ENCODE measurements at regions not wholly inside any gene's neighbourhood (a gene's known extent, or its start where the extent isn't known, plus 50 kb on each side); places are given as distances from the start of the nearest gene placed in this dataset.

- Mint-ChIP-seq H3K9me3 (peaks cover 0 to 15% (median 6%) of the 10 kb centered on the region in 7 donors), H3K27ac (no peak overlapping the region), H3K4me3 (no peak overlapping the region), H3K27me3 (ENCODE audit: low read depth in 3 of 3) (peaks cover 0 to 2% (median 1%) of the 10 kb centered on the region in 3 donors), H3K36me3 (peaks cover 3% of the 10 kb centered on the region in 2 donors), H3K4me1 (peaks cover 21% of the 10 kb centered on the region)
- Histone ChIP-seq H3K4me2 (replicated peaks; ENCODE audit: extremely low read depth, low read length, poor library complexity, severe bottlenecking) (no peak overlapping the region), H3K36me3 (replicated peaks in 1 of 2; ENCODE audit: control insufficient read depth in 1 of 2, insufficient read depth in 2 of 2, low read length in 2 of 2) (no peaks in the 10 kb centered on the region), H3K4me1 (ENCODE audit: control insufficient read depth in 1 of 2, insufficient read depth in 2 of 2, low read length in 2 of 2) (peaks cover 17 to 23% of the 10 kb centered on the region in 2 donors), H3K9ac (ENCODE audit: insufficient read depth, low read length, poor library complexity, severe bottlenecking) (no peak overlapping the region), H4K20me1 (ENCODE audit: insufficient read depth, low read length) (no peaks in the 10 kb centered on the region), H3K9me3 (replicated peaks in 1 of 2; ENCODE audit: control insufficient read depth in 1 of 2, insufficient read depth in 1 of 2, low read length in 2 of 2) (peaks cover 0 to 4% of the 10 kb centered on the region in 2 donors), H3K4me3 (replicated peaks in 1 of 3; ENCODE audit: low read depth in 2 of 3, low read length in 3 of 3) (no peak overlapping the region), H3K27ac (ENCODE audit: low read depth in 1 of 2, low read length in 2 of 2) (no peak overlapping the region), H3K79me2 (ENCODE audit: insufficient read depth, low read length) (no peaks in the 10 kb centered on the region), H2AFZ (ENCODE audit: insufficient read depth, low read depth, low read length, poor library complexity, severe bottlenecking) (no peak overlapping the region), H3K27me3 (ENCODE audit: control insufficient read depth in 2 of 2, insufficient read depth in 2 of 2, low read length in 2 of 2) (no peaks in the 10 kb centered on the region)
- intact Hi-C loops (cut with micrococcal nuclease): no loop called here
- TF ChIP-seq, protein P1, sequence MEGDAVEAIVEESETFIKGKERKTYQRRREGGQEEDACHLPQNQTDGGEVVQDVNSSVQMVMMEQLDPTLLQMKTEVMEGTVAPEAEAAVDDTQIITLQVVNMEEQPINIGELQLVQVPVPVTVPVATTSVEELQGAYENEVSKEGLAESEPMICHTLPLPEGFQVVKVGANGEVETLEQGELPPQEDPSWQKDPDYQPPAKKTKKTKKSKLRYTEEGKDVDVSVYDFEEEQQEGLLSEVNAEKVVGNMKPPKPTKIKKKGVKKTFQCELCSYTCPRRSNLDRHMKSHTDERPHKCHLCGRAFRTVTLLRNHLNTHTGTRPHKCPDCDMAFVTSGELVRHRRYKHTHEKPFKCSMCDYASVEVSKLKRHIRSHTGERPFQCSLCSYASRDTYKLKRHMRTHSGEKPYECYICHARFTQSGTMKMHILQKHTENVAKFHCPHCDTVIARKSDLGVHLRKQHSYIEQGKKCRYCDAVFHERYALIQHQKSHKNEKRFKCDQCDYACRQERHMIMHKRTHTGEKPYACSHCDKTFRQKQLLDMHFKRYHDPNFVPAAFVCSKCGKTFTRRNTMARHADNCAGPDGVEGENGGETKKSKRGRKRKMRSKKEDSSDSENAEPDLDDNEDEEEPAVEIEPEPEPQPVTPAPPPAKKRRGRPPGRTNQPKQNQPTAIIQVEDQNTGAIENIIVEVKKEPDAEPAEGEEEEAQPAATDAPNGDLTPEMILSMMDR (IDR thresholded peaks at IDR 0.05): no peak
- DNase-seq: no peak
- 100% methylated on average over 1 of the region's 3 CpGs for WGBS (ENCODE audit: insufficient coverage)
Observed at GRCh38 chr1:234689236-234689635, 79.3 kb upstream of the IRF2BP2 start.

GRCh38 chr1:234687011-234687410 lies 77.0 kb upstream of the IRF2BP2 start:
- H3K4me3 ChIP-seq (replicated peaks in 1 of 3; ENCODE audit: low read depth in 2 of 3, low read length in 3 of 3): no peak overlapping the region
- intact Hi-C loops (cut with micrococcal nuclease): no loop called here
- H4K20me1 ChIP-seq (ENCODE audit: insufficient read depth, low read length): no peaks in the 10 kb centered on the region
- H3K9ac ChIP-seq (ENCODE audit: insufficient read depth, low read length, poor library complexity, severe bottlenecking): no peak overlapping the region
- Mint-ChIP-seq H3K27me3 (ENCODE audit: low read depth in 3 of 3) (peaks cover 0 to 3% (median 0%) of the 10 kb centered on the region in 3 donors), H3K4me1 (peaks cover 27% of the 10 kb centered on the region), H3K4me3 (no peak overlapping the region), H3K36me3 (peaks cover 3% of the 10 kb centered on the region in 2 donors), H3K27ac (no peak overlapping the region), H3K9me3 (peaks cover 0 to 15% (median 6%) of the 10 kb centered on the region in 7 donors)
- no peak overlapping the region for H2AFZ ChIP-seq (ENCODE audit: insufficient read depth, low read depth, low read length, poor library complexity, severe bottlenecking)
- TF ChIP-seq, protein P1 (IDR thresholded peaks at IDR 0.05): no peak
- no CpG with 5 or more reads among the region's 2 CpGs for WGBS (ENCODE audit: insufficient coverage)
- no peak overlapping the region for H3K27ac ChIP-seq (ENCODE audit: low read depth in 1 of 2, low read length in 2 of 2)
- peaks cover 0 to 4% of the 10 kb centered on the region in 2 donors for H3K9me3 ChIP-seq (replicated peaks in 1 of 2; ENCODE audit: control insufficient read depth in 1 of 2, insufficient read depth in 1 of 2, low read length in 2 of 2)
- H3K4me2 ChIP-seq (replicated peaks; ENCODE audit: extremely low read depth, low read length, poor library complexity, severe bottlenecking): no peak overlapping the region
- no peak for DNase-seq
- H3K36me3 ChIP-seq (replicated peaks in 1 of 2; ENCODE audit: control insufficient read depth in 1 of 2, insufficient read depth in 2 of 2, low read length in 2 of 2): no peaks in the 10 kb centered on the region
- peaks cover 25 to 33% of the 10 kb centered on the region in 2 donors for H3K4me1 ChIP-seq (ENCODE audit: control insufficient read depth in 1 of 2, insufficient read depth in 2 of 2, low read length in 2 of 2)
- H3K27me3 ChIP-seq (ENCODE audit: control insufficient read depth in 2 of 2, insufficient read depth in 2 of 2, low read length in 2 of 2): no peaks in the 10 kb centered on the region
- no peaks in the 10 kb centered on the region for H3K79me2 ChIP-seq (ENCODE audit: insufficient read depth, low read length)

Data from CD14-positive monocyte (primary cell).